RWPE1 (cell line): ENCODE measurements at regions not wholly inside any gene's neighbourhood (a gene's known extent, or its start where the extent isn't known, plus 50 kb on each side); places are given as distances from the start of the nearest gene placed in this dataset.

Experiments
- CTCF ChIA-PET: fragments of 350-600 bp; sonication (Branson Sonifier 250); formaldehyde crosslinking; extraction: SDS; loops from one replicate; lab custom pipeline; 2021; lab: Yijun Ruan, JAX
- POLR2A ChIA-PET: fragments of 400-600 bp; formaldehyde crosslinking; extraction: SDS; loops from one replicate; lab custom pipeline; 2020; ENCODE audit warnings: antibody characterized with exemption; ENCODE audit not compliant: low non-redundant PET; lab: Yijun Ruan, JAX
- DNase-seq: peaks from one replicate; pipeline ENCODE4 v3.0.0; 2012; ENCODE audit warnings: low spot score
- H3K27ac ChIP-seq: fragments of 450-650 bp; 2 replicates; pipeline ENCODE4 v1.5.1; 2017
- TF ChIP-seq, protein P1 (sequence below): fragments of 450-650 bp; conservative IDR thresholded peaks from 2 replicates; pipeline ENCODE4 v1.5.1; 2017; ENCODE audit warnings: low read depth, mild to moderate bottlenecking

DNA sequence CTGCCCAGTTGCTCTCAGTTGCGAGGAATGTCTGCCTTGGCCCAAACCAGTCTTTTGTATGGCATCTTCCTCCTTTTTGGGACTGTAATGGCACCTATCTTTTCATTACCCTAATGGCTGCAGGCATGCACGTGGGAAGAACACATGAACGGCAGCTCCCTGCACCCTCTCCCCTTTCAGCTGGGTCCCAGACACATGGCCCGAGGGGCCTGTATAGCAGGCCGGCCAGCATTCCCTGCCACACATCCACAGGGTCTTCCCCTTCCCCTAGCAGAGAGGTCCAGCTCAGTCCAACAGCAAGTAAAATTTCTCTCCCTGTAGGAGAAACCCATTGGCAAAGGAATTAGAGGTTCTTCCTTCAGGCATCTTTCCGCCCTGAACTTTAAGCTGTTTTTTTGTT lies 829.1 kb upstream of the AGA start:
- no peak for DNase-seq
- POLR2A ChIA-PET = no interaction called here
- CTCF ChIA-PET = no interaction called here
- no peak overlapping the region for H3K27ac ChIP-seq
- TF ChIP-seq, protein P1, sequence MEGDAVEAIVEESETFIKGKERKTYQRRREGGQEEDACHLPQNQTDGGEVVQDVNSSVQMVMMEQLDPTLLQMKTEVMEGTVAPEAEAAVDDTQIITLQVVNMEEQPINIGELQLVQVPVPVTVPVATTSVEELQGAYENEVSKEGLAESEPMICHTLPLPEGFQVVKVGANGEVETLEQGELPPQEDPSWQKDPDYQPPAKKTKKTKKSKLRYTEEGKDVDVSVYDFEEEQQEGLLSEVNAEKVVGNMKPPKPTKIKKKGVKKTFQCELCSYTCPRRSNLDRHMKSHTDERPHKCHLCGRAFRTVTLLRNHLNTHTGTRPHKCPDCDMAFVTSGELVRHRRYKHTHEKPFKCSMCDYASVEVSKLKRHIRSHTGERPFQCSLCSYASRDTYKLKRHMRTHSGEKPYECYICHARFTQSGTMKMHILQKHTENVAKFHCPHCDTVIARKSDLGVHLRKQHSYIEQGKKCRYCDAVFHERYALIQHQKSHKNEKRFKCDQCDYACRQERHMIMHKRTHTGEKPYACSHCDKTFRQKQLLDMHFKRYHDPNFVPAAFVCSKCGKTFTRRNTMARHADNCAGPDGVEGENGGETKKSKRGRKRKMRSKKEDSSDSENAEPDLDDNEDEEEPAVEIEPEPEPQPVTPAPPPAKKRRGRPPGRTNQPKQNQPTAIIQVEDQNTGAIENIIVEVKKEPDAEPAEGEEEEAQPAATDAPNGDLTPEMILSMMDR = no peak

DNA sequence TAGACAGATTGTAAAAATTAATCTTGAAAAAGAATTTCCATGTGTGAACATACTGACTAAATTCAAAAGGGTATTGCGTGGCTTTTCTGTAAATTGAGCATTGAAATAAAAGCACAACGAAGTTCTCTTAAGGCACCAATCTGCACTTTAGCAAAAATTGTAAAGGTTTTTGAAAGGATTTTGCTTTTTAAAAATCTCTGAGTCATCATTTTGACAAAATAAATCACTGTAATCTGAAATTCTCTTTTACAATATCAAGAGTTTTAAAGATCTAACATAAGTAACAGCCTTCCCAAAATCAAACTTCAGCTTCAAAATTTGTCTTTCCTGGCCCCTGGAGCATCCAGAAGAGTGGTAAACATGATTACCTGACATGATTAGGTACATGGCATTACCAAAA lies 830.9 kb upstream of the AGA start:
- POLR2A ChIA-PET = no interaction called here
- TF ChIP-seq, protein P1 = no peak
- CTCF ChIA-PET = no interaction called here
- no peak overlapping the region for H3K27ac ChIP-seq
- DNase-seq = no peak

DNA sequence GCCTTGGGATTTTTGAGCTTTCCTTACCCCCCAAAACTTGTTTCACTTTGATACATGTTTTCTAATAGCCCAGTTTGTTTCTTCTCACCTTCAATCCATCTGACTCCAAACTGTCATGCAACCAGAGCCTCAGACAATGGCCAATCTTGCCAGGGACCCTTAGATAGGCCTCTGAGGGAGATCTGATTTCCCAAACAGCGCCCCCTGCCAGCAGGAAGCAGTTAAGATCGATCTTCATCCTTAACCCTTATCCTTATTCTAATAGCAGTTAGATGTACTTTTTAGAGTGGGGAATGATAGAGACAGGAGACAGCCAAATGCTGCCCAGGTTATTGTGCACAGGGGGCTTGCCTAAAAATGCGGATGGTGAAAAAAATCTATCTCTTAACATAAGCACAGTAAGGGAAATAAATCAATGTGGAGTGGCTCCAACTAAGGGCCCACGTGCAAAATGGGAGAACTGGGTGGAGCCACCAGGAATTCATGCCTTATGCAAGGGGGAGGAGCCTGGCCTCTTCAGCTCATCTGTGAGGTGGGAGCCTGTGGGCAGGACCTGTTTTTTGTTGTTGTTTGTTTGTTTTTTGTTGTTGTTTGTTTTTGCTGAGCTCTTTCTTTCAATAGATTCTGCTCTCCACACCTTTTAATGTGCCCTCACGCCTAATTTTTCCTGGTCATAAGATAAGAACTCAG lies 833.6 kb upstream of the AGA start:
- DNase-seq = no peak
- ChIA-PET CTCF (interaction anchor here (0.5 kb wide), 1 partner anchor 16 kb away, joined by 4 read pairs; no protein-coding TSS in a partner anchor), POLR2A (no interaction called here)
- TF ChIP-seq, protein P1 = no peak
- H3K27ac ChIP-seq = no peak overlapping the region

DNA sequence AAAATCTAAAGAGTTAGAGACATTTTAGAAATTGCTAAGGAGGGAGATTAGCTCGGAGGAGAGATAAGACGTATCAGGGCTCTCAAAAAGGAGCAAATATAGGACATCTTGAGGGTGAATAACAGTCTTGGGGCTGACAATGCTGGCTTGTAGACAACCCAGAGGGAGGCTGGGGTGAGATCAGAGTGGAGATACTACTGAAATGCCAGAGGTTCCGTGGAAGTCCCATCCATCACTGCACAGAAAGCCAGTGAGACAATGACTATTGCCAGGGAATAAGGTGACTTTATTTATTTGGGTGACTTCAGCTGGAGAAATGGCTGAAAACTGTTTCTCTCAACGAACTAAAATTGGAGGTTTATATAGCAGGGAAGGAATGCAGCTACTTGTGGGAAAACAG lies 838.1 kb upstream of the AGA start:
- no peak overlapping the region for H3K27ac ChIP-seq
- ChIA-PET CTCF (no interaction called here), POLR2A (no interaction called here)
- no peak for DNase-seq
- TF ChIP-seq, protein P1 = no peak

DNA sequence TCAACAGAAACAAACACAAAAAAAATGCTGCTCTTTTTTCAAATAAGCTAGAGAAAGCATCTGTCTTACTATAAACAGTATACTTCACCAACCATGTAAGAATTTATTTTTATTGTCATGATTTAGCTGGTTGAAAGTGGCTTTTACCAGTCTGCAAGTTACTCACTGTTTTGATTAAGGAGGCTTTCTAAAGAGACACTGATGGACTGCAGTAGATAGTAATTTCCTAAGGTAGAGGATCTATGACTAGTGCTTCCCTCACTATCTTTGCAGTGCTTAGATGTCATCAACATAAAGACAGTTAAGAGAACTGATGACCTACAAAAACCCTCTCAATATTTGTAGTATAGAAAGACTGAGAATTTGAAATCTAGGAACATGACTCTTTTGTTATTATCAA lies 846.2 kb upstream of the AGA start:
- H3K27ac ChIP-seq = no peak overlapping the region

DNA sequence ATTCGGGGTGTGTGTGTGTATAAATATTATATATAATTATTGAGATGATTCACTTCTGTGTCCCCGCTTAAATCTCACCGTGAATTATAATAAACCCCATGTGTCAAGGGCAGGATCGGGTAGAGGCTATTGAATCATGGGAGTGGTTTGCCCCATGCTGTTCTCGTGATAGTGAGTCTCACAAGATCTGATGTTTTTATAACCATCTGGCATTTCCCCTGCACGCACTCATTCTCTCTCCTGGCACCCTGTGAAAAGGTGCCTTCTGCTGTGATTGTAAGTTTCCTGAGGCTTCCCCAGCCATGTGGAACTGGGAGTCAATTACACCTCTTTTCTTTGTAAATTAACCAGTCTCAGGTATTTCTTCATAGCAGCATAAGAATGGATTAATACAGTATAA lies 851.4 kb upstream of the AGA start:
- CTCF ChIA-PET = no interaction called here

More for the DNA sequence above, 846.2 kb upstream of the AGA start:
- ChIA-PET CTCF (no interaction called here), POLR2A (no interaction called here)
- TF ChIP-seq, protein P1 = no peak
- DNase-seq = no peak

More for the DNA sequence above, 851.4 kb upstream of the AGA start:
- TF ChIP-seq, protein P1 = no peak
- no peak overlapping the region for H3K27ac ChIP-seq
- POLR2A ChIA-PET = no interaction called here
- DNase-seq = no peak
